Gastroesophageal sphincter (tissue), 4 donors: ENCODE measurements at regions not wholly inside any gene's neighbourhood (a gene's known extent, or its start where the extent isn't known, plus 50 kb on each side); places are given as distances from the start of the nearest gene placed in this dataset.

Experiments
- ATAC-seq: fragments of 150-250 bp; one replicate; pipeline ENCODE4 v1.9.1; 2016; ENCODE audit warnings: mild to moderate bottlenecking, moderate library complexity
- H3K27ac ChIP-seq, 4 donors: fragments of 200-600 bp; sonication (generic) in 3 of 4; 1 replicate in 3 of 4; 2 replicates in 1 of 4; pipeline ENCODE4 v1.5.1; 2016 to 2019
- H3K27me3 ChIP-seq: fragments of 200-600 bp; sonication (generic); one replicate; pipeline ENCODE4 v1.5.1; 2019
- H3K36me3 ChIP-seq, 2 donors: fragments of 200-600 bp; sonication (generic); one replicate each; pipeline ENCODE4 v1.5.1; 2019; ENCODE audit warnings: control low read depth in 1 of 2
- H3K4me1 ChIP-seq, 3 donors: fragments of 200-600 bp; sonication (generic); 1 replicate in 2 of 3; 2 replicates in 1 of 3; pipeline ENCODE4 v1.5.1; 2016 to 2019; ENCODE audit warnings: control low read depth in 2 of 3
- H3K4me3 ChIP-seq, 2 donors: fragments of 200-600 bp; sonication (generic); one replicate each; pipeline ENCODE4 v1.5.1; 2019; ENCODE audit warnings: mild to moderate bottlenecking in 1 of 2, moderate library complexity in 1 of 2
- H3K9me3 ChIP-seq, 3 donors: fragments of 200-600 bp; sonication (generic); one replicate each; pipeline ENCODE4 v1.5.1; 2017 to 2019; ENCODE audit warnings: control low read depth in 2 of 3
- EP300 ChIP-seq: sonication (generic); formaldehyde crosslinking; IDR thresholded peaks from one replicate; pipeline ENCODE4 v1.6.1; 2017; ENCODE audit warnings: antibody characterized with exemption, mild to moderate bottlenecking
- POLR2A ChIP-seq, 2 donors: fragments of 450-650 bp; IDR thresholded peaks; one replicate each; pipeline ENCODE4 v1.6.1; 2017; ENCODE audit warnings: antibody characterized with exemption in 2 of 2, mild to moderate bottlenecking in 2 of 2, moderate library complexity in 1 of 2
- POLR2AphosphoS5 ChIP-seq: sonication (generic); formaldehyde crosslinking; IDR thresholded peaks from one replicate; pipeline ENCODE4 v1.6.1; 2017; ENCODE audit warnings: antibody characterized with exemption
- WGBS, 2 donors: methylation state at CpG; one replicate each; pipeline ENCODE4 v1.1.5; 2018; ENCODE audit warnings: low coverage in 1 of 2; 5-methylcytosine and 5-hydroxymethylcytosine counted together
- TF ChIP-seq, protein P1 (sequence below), 4 experiments: fragments of 200-600 bp in 2 of 4; fragments of 450-650 bp in 2 of 4; sonication (generic) in 1 of 4; IDR thresholded peaks; one replicate each; pipeline ENCODE4 v1.5.1; 2017 to 2019; ENCODE audit warnings: antibody characterized with exemption in 4 of 4, mild to moderate bottlenecking in 2 of 4, moderate library complexity in 2 of 4

GRCh38 chr20:60302875-60303274 lies 344.7 kb downstream of the CDH26 start:
- Histone ChIP-seq H3K27ac (no peak overlapping the region), H3K36me3 (no peaks in the 10 kb centered on the region), H3K4me3 (no peak overlapping the region), H3K27me3 (peaks cover 15% of the 10 kb centered on the region), H3K4me1 (no peaks in the 10 kb centered on the region), H3K9me3 (no peaks in the 10 kb centered on the region)
- TF ChIP-seq POLR2AphosphoS5: no peak
- no peak for TF ChIP-seq POLR2A (IDR thresholded peaks at IDR 0.05)
- TF ChIP-seq EP300: no peak
- TF ChIP-seq, protein P1, sequence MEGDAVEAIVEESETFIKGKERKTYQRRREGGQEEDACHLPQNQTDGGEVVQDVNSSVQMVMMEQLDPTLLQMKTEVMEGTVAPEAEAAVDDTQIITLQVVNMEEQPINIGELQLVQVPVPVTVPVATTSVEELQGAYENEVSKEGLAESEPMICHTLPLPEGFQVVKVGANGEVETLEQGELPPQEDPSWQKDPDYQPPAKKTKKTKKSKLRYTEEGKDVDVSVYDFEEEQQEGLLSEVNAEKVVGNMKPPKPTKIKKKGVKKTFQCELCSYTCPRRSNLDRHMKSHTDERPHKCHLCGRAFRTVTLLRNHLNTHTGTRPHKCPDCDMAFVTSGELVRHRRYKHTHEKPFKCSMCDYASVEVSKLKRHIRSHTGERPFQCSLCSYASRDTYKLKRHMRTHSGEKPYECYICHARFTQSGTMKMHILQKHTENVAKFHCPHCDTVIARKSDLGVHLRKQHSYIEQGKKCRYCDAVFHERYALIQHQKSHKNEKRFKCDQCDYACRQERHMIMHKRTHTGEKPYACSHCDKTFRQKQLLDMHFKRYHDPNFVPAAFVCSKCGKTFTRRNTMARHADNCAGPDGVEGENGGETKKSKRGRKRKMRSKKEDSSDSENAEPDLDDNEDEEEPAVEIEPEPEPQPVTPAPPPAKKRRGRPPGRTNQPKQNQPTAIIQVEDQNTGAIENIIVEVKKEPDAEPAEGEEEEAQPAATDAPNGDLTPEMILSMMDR (IDR thresholded peaks at IDR 0.05): no peak
- no peak for ATAC-seq
- WGBS, 2 donors: 55 to 64% methylated on average over 4 to 6 of the region's 6 CpGs

GRCh38 chr20:60304026-60304590 lies 345.9 kb downstream of the CDH26 start:
- Histone ChIP-seq H3K27me3 (peaks cover 13% of the 10 kb centered on the region), H3K27ac (no peak overlapping the region), H3K9me3 (no peaks in the 10 kb centered on the region), H3K4me3 (no peak overlapping the region), H3K4me1 (no peaks in the 10 kb centered on the region), H3K36me3 (no peaks in the 10 kb centered on the region)
- ATAC-seq: no peak
- whole genome bisulfite sequencing, 2 donors: 89 to 92% methylated on average over 4 to 5 of the region's 7 CpGs
- TF ChIP-seq POLR2A (IDR thresholded peaks at IDR 0.05) (no peak), EP300 (no peak), POLR2AphosphoS5 (no peak)
- TF ChIP-seq, protein P1 (IDR thresholded peaks at IDR 0.05): no peak

DNA sequence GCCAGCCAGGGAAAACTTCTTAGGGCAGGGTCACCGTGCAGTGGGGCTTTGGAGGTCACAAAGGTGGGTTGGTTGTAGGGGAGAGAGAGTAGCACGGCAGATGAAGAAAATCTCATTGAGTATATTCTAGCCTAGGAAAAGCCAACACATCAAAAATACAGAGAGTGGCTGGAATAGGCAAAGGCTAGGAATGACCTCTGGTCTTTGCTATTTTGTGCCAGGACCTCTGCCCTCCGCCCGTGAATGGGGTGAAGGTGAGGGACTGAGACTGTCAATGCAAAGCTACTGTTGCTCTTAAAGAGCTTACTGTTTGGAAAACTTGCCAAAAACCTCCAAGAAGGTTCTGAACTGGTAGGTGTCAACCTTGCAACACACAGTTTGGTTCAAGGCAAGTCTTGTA lies 346.7 kb downstream of the CDH26 start:
- H3K9me3 ChIP-seq: no peaks in the 10 kb centered on the region
- TF ChIP-seq EP300 (no peak), POLR2A (IDR thresholded peaks at IDR 0.05) (no peak), POLR2AphosphoS5 (no peak)
- TF ChIP-seq, protein P1 (IDR thresholded peaks at IDR 0.05): no peak
- H3K4me3 ChIP-seq: no peak overlapping the region
- no peaks in the 10 kb centered on the region for H3K4me1 ChIP-seq
- no peak overlapping the region for H3K27ac ChIP-seq
- no peaks in the 10 kb centered on the region for H3K36me3 ChIP-seq
- WGBS, 2 donors: 76 to 90% methylated on average over 4 of the region's 4 CpGs
- H3K27me3 ChIP-seq: peaks cover 6% of the 10 kb centered on the region
- ATAC-seq: no peak

GRCh38 chr20:60306105-60306504 lies 347.9 kb downstream of the CDH26 start:
- H3K9me3 ChIP-seq: no peaks in the 10 kb centered on the region
- no peaks in the 10 kb centered on the region for H3K4me1 ChIP-seq
- no peak overlapping the region for H3K4me3 ChIP-seq
- H3K36me3 ChIP-seq: no peaks in the 10 kb centered on the region
- no peak for TF ChIP-seq EP300
- TF ChIP-seq, protein P1 (IDR thresholded peaks at IDR 0.05): no peak
- TF ChIP-seq POLR2AphosphoS5: no peak
- no peak for TF ChIP-seq POLR2A (IDR thresholded peaks at IDR 0.05)
- ATAC-seq: no peak
- H3K27ac ChIP-seq: no peak overlapping the region
- H3K27me3 ChIP-seq: no peaks in the 10 kb centered on the region
- WGBS, 2 donors: 64 to 71% methylated on average over 3 of the region's 3 CpGs

- Histone ChIP-seq H3K27me3 (no peaks in the 10 kb centered on the region), H3K4me1 (no peaks in the 10 kb centered on the region), H3K9me3 (no peaks in the 10 kb centered on the region), H3K36me3 (no peaks in the 10 kb centered on the region), H3K4me3 (no peak overlapping the region), H3K27ac (no peak overlapping the region)
- TF ChIP-seq EP300 (no peak), POLR2A (IDR thresholded peaks at IDR 0.05) (no peak), POLR2AphosphoS5 (no peak)
- TF ChIP-seq, protein P1 (IDR thresholded peaks at IDR 0.05): no peak
- WGBS, 2 donors: 43 to 73% methylated on average over 5 to 7 of the region's 7 CpGs
- no peak for ATAC-seq
Measured at GRCh38 chr20:60306551-60306950, 348.3 kb downstream of the CDH26 start.
